ENCODE measurements at regions not wholly inside any gene's neighbourhood (a gene's known extent, or its start where the extent isn't known, plus 50 kb on each side); places are given as distances from the start of the nearest gene placed in this dataset.

DNA sequence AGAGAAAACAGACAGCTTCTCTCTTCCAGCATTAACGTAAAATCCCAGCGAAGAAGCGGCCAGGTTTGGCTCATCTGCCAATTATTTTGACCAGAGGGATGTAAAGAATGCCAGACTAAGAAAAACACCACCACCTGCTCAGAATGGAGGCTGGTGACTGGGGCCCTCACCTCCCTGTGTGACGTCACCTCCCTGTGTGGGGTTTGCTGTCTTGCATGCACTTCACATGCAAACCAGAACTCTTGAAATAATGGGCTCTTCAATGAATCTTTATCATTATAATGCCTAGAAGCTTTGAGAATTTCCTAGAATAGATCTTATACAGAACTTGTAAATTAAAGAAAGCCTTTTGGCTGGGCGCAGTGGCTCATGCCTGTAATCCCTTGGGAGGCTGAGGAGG is 101.8 kb upstream of the WAC start:
- no peak for DNase-seq (ENCODE audit: extremely low read depth, low read depth)
- TF ChIP-seq, protein P1, sequence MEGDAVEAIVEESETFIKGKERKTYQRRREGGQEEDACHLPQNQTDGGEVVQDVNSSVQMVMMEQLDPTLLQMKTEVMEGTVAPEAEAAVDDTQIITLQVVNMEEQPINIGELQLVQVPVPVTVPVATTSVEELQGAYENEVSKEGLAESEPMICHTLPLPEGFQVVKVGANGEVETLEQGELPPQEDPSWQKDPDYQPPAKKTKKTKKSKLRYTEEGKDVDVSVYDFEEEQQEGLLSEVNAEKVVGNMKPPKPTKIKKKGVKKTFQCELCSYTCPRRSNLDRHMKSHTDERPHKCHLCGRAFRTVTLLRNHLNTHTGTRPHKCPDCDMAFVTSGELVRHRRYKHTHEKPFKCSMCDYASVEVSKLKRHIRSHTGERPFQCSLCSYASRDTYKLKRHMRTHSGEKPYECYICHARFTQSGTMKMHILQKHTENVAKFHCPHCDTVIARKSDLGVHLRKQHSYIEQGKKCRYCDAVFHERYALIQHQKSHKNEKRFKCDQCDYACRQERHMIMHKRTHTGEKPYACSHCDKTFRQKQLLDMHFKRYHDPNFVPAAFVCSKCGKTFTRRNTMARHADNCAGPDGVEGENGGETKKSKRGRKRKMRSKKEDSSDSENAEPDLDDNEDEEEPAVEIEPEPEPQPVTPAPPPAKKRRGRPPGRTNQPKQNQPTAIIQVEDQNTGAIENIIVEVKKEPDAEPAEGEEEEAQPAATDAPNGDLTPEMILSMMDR (IDR thresholded peaks at IDR 0.05; ENCODE audit: low read depth, low read length, missing control alignments) = no peak
- no peak overlapping the region for H3K4me3 ChIP-seq (replicated peaks; ENCODE audit: low read depth, low read length)

DNA sequence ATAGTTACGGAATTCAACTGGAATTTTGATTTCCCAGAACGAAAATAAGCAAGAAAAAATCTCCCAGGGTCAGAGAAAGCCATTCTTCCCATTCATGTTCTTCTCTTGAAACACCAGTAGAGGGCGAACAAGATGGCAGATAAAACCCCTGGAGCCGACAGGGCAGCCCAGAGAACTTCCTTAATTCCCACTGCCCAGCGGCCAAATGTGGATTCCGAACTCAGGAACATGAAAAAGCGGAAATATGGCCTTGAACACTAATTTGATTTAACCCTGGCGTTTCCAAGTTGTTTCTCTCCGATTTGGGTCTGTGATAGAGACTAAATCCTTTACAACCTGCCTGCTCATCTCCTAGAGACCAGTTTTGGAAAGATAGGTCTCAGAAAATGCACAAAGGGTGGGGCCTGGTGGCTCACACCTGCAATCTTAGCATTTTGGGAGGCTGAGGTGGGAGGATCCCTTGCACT is 100.7 kb upstream of the WAC start:
- no peak overlapping the region for H3K4me3 ChIP-seq (replicated peaks; ENCODE audit: low read depth, low read length)
- TF ChIP-seq, protein P1 (IDR thresholded peaks at IDR 0.05; ENCODE audit: low read depth, low read length, missing control alignments) = peak; percentile 80
- DNase-seq (ENCODE audit: extremely low read depth, low read depth) = peak; percentile 46

DNA sequence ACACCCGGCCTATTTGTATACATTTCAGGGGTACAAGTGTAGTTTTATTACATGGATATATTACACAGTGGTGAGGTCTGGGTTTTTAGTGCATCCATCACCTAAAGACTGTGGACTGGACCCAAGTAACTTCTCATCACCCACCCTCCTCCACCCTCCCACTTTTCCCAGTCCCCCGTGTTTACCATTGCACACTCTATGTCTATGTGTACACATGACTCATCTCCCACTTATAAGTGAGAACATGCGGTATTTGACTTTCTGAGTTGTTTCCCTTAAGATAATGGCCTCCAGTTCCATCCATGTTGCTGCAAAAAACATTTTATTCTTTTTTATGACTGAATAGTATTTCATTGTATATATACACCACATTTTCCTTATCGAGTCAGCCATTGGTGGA is 98.9 kb upstream of the WAC start:
- H3K4me3 ChIP-seq (replicated peaks; ENCODE audit: low read depth, low read length) = no peak overlapping the region
- TF ChIP-seq, protein P1 (IDR thresholded peaks at IDR 0.05; ENCODE audit: low read depth, low read length, missing control alignments) = no peak
- DNase-seq (ENCODE audit: extremely low read depth, low read depth) = no peak

DNA sequence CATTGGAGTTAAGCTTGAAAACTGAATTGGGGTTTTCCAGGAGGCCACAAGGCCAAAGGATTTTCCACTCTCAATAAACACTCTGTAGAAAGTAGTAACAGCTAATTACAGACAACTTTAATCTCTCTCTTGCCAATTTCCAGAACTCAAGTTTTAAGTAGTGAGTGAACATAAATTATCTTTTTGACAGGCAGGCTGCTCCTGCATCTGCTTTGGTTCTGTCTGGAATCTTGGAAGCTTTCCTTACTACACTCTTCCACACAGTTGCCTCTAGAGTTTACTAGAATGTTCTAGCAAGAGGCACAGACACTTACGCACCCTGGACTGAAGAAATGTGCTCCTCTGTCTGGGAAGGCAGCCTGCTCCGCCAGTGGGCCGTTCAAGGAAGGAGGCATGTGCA is 90.5 kb upstream of the WAC start:
- TF ChIP-seq, protein P1 (IDR thresholded peaks at IDR 0.05; ENCODE audit: low read depth, low read length, missing control alignments) = no peak
- DNase-seq (ENCODE audit: extremely low read depth, low read depth) = no peak
- no peak overlapping the region for H3K4me3 ChIP-seq (replicated peaks; ENCODE audit: low read depth, low read length)

DNA sequence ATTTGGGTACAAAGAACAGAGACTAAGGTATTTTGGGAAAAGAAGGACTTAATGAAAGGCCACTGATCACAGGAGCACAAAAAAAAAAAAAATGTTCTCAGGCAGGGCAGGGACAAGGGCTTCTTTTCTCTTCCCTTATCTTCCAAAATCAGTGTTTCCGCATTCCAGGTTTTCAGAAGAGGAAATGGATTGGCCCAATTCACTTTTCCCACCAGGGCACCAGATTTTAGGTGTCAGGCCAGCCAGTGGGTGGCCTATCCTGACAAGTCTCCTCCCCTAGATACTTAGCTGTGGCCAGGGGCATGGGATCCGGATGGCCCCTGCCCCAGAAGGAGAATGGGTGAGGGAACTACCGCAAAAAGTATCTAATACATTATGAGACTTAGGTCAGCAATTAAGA is 88.9 kb upstream of the WAC start:
- H3K4me3 ChIP-seq (replicated peaks; ENCODE audit: low read depth, low read length) = no peak overlapping the region
- no peak for DNase-seq (ENCODE audit: extremely low read depth, low read depth)
- TF ChIP-seq, protein P1 (IDR thresholded peaks at IDR 0.05; ENCODE audit: low read depth, low read length, missing control alignments) = no peak

DNA sequence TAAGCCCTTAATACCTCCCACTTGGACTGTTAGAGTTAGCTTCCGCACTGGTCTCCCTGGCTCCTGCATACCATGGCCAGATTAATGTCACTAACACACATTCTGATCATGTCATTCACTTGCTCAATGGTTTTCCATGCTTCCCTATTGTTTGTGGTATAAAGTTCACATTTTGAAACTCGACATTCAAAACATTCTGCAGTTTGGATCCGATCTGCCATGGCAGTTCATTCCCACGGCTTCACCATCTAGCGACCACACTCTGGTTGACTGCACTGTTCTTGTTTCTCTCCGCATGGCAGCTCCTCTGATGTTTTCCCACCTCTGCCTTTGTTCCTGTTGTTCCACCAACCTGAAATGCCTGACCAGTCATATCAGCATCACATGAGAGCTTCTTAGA is 87.4 kb upstream of the WAC start:
- no peak for DNase-seq (ENCODE audit: extremely low read depth, low read depth)
- TF ChIP-seq, protein P1 (IDR thresholded peaks at IDR 0.05; ENCODE audit: low read depth, low read length, missing control alignments) = no peak
- H3K4me3 ChIP-seq (replicated peaks; ENCODE audit: low read depth, low read length) = no peak overlapping the region

DNA sequence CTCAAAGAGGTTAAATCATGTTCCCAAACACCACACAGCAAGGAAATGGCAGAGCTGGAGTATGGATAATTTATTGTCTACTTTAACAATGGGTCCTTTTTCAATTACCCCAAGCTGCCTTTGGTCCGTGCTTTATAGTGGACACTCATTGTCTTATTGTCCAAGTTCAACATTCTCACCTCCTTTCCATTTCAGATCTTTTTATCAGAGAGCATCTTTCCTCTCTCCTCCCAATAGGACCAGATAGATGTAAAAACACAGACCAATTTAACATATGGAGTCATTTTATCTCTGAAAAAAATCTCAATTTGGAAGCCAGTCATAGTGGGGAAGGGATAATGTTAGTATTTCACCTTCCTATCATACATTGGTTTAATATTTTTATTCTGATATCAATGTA is 83.5 kb upstream of the WAC start:
- TF ChIP-seq, protein P1 (IDR thresholded peaks at IDR 0.05; ENCODE audit: low read depth, low read length, missing control alignments) = no peak
- no peak for DNase-seq (ENCODE audit: extremely low read depth, low read depth)
- no peak overlapping the region for H3K4me3 ChIP-seq (replicated peaks; ENCODE audit: low read depth, low read length)
